ENCODE measurements at regions not wholly inside any gene's neighbourhood (a gene's known extent, or its start where the extent isn't known, plus 50 kb on each side); places are given as distances from the start of the nearest gene placed in this dataset.

GRCh38 chr11:30159546-30159945 lies 71.3 kb upstream of the FSHB start:
- DNase-seq = no peak

GRCh38 chr11:30165652-30166051 lies 65.2 kb upstream of the FSHB start:
- no peak for DNase-seq

- no peak for DNase-seq
Measured at GRCh38 chr11:30171661-30172060, 59.2 kb upstream of the FSHB start.

- DNase-seq = no peak
Measured at GRCh38 chr11:30172158-30172557, 58.7 kb upstream of the FSHB start.

- DNase-seq = no peak
Measured at GRCh38 chr11:30172883-30173311, 57.9 kb upstream of the FSHB start.

GRCh38 chr11:30174265-30175020 lies 56.4 kb upstream of the FSHB start:
- DNase-seq = no peak

All from hematopoietic multipotent progenitor cell treated with erythropoietin and hydrocortisone succinate and interleukin-3 and kit ligand, for 8 days (in vitro differentiated cells).